ENCODE measurements at regions not wholly inside any gene's neighbourhood (a gene's known extent, or its start where the extent isn't known, plus 50 kb on each side); places are given as distances from the start of the nearest gene placed in this dataset.

DNA sequence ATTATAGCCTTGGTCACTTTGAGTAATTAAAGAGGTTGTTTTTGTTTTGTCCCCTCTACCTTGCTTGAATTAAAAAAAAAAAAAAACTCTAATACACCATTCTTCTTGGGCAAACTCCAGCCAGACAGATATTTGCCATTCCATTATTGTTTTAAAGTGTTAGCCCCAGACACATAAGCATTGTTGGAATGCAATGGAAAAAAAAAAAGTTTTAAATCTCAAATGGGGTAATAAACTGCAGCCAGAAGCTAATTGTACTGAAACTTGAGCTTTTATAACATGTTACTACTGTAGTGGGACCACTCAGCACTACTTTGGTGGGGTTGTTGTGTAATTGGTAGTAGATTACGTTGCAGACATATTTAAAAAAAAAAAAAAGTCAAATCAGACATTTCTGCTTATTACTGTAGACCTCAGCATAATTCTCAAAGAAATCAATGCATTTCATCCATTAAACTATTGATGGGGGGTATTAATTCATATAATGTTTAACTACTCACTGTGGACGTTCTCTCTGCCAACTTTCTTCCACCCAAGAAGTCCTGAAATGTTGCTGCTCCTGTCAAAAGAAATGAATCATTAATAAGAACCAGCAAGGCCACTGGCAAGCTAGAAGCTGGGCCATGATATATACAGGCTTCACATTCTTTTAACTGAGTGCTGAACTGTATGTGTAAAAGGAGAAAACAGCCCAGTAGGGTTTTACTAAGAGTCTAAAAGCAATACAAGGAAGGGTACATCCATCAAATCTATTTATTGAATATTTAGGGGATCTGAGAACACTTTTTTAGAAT is 626.6 kb upstream of the SOX9 start:
- H3K9ac ChIP-seq = no peak overlapping the region
- H3K4me3 ChIP-seq = no peak overlapping the region
- H3K4me2 ChIP-seq = no peak overlapping the region
- TF ChIP-seq Cebpa-rat (IDR thresholded peaks at IDR 0.05) = no peak
- H3K27me3 ChIP-seq = no peaks in the 10 kb centered on the region
- H3K36me3 ChIP-seq = no peaks in the 10 kb centered on the region
- H3K9me3 ChIP-seq = no peaks in the 10 kb centered on the region
- H4K20me1 ChIP-seq = no peaks in the 10 kb centered on the region
- H3K27ac ChIP-seq = no peak overlapping the region
- H3K4me1 ChIP-seq = no peaks in the 10 kb centered on the region

DNA sequence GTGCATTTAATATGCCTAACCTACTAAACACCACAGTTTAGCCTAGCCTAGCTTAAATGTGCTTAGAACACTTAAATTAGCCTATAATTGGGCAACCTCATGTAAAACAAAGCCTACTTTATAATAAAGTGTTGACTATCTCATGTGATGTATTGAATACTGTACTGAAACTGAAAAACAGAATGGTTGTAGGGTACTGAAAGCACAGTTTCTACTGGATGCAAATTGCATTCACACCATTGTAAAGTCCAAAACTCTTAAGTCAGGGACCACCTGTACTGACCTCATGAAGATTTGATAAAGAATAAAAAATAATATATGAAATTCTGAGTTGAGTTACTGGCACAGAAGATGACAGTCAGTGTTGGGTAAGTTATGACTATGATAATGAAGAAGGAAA is 625.4 kb upstream of the SOX9 start:
- H3K36me3 ChIP-seq = no peaks in the 10 kb centered on the region
- H3K4me1 ChIP-seq = no peaks in the 10 kb centered on the region
- H3K27ac ChIP-seq = no peak overlapping the region
- H3K27me3 ChIP-seq = no peaks in the 10 kb centered on the region
- H3K9ac ChIP-seq = no peak overlapping the region
- H3K4me2 ChIP-seq = no peak overlapping the region
- no peaks in the 10 kb centered on the region for H4K20me1 ChIP-seq
- no peaks in the 10 kb centered on the region for H3K9me3 ChIP-seq
- no peak for TF ChIP-seq Cebpa-rat (IDR thresholded peaks at IDR 0.05)
- H3K4me3 ChIP-seq = no peak overlapping the region

DNA sequence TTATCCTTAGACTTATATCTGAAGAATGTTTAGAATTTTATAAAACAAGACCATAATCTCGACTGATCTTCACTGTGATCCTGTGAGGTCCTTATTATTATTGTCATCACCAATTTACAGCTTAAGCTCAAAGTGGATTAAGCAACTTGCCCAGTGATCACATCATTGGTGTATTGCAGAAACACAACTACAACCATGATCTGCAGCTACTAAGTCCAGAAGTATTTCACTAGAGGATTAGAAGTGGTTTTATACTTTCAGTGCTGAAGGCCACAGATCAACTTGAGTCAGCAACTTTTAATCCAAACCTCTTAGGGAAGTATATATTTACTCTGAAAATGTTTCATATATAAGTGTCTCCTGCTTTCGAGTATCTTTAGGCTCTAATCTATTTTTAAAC is 624.3 kb upstream of the SOX9 start:
- Histone ChIP-seq H4K20me1 (no peaks in the 10 kb centered on the region), H3K9ac (no peak overlapping the region), H3K4me2 (no peak overlapping the region), H3K4me1 (peaks cover 6% of the 10 kb centered on the region; the same call in 1 of the 2 replicates), H3K27me3 (no peaks in the 10 kb centered on the region), H3K27ac (no peak overlapping the region), H3K4me3 (no peak overlapping the region), H3K9me3 (no peaks in the 10 kb centered on the region), H3K36me3 (no peaks in the 10 kb centered on the region)
- no peak for TF ChIP-seq Cebpa-rat (IDR thresholded peaks at IDR 0.05)

GRCh38 chr17:71500761-71501555 is 619.9 kb upstream of the SOX9 start:
- Histone ChIP-seq H3K27me3 (no peaks in the 10 kb centered on the region), H3K27ac (no peak overlapping the region), H3K9me3 (no peaks in the 10 kb centered on the region), H3K9ac (no peak overlapping the region), H3K4me3 (no peak overlapping the region), H3K4me2 (no peak overlapping the region), H4K20me1 (no peaks in the 10 kb centered on the region), H3K36me3 (no peaks in the 10 kb centered on the region), H3K4me1 (peaks cover 10% of the 10 kb centered on the region; the same call in 1 of the 2 replicates)
- TF ChIP-seq Cebpa-rat (IDR thresholded peaks at IDR 0.05) = no peak

- no peaks in the 10 kb centered on the region for H3K9me3 ChIP-seq
- H3K27me3 ChIP-seq = no peaks in the 10 kb centered on the region
- no peaks in the 10 kb centered on the region for H4K20me1 ChIP-seq
- no peak overlapping the region for H3K9ac ChIP-seq
- H3K27ac ChIP-seq = no peak overlapping the region
- no peak for TF ChIP-seq Cebpa-rat (IDR thresholded peaks at IDR 0.05)
- H3K4me1 ChIP-seq = peaks cover 10% of the 10 kb centered on the region; the same call in 1 of the 2 replicates
- H3K36me3 ChIP-seq = no peaks in the 10 kb centered on the region
- H3K4me3 ChIP-seq = no peak overlapping the region
- H3K4me2 ChIP-seq = no peak overlapping the region
Measured at GRCh38 chr17:71501711-71502110, 619.1 kb upstream of the SOX9 start.

- Histone ChIP-seq H3K36me3 (no peaks in the 10 kb centered on the region), H3K4me1 (peaks cover 10% of the 10 kb centered on the region; the same call in 1 of the 2 replicates), H3K9ac (no peak overlapping the region), H3K27ac (no peak overlapping the region), H3K9me3 (no peaks in the 10 kb centered on the region), H3K4me2 (no peak overlapping the region), H3K4me3 (no peak overlapping the region), H4K20me1 (no peaks in the 10 kb centered on the region), H3K27me3 (no peaks in the 10 kb centered on the region)
- no peak for TF ChIP-seq Cebpa-rat (IDR thresholded peaks at IDR 0.05)
Measured at GRCh38 chr17:71502443-71502842, 618.4 kb upstream of the SOX9 start.

DNA sequence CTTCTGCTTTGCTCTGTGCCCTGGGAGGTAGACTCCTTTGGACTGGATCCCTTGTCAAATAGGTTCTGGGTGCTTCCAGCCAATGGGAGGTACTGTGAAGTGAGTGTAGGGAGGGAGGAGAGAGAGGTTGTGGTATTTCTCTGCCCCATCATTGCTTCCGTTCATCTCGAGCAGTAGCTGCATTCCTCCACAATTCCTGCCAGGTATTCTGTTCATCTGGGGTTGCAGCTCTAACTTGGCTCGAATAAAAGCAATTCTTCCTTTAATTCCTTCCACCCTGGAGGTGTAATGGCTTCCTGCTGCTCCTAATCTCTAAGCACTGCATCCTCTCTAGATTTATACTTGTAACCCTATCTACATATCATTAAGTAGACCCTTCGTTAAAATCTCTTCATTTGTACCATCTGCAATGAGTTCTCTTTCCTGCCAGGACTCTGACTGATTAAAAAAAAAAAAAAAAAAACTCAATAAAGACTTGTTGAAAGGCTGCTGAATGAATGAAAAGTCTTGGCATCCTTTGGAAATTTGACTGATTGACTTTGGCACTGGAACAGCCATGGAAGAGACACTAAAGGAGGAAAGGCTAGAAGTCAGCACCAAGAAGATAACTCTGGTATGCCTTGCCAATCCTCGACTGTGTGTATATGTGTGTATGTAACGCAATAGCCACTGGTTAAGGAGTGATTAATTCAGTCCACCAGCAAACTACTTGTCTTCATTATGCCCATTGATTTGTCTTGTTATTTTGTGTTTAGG is 616.9 kb upstream of the SOX9 start:
- no peaks in the 10 kb centered on the region for H4K20me1 ChIP-seq
- no peak overlapping the region for H3K4me2 ChIP-seq
- H3K27me3 ChIP-seq = no peaks in the 10 kb centered on the region
- H3K9me3 ChIP-seq = no peaks in the 10 kb centered on the region
- H3K9ac ChIP-seq = no peak overlapping the region
- no peak overlapping the region for H3K4me3 ChIP-seq
- H3K27ac ChIP-seq = no peak overlapping the region
- no peaks in the 10 kb centered on the region for H3K36me3 ChIP-seq
- H3K4me1 ChIP-seq = peaks cover 10% of the 10 kb centered on the region; the same call in 1 of the 2 replicates
- no peak for TF ChIP-seq Cebpa-rat (IDR thresholded peaks at IDR 0.05)

DNA sequence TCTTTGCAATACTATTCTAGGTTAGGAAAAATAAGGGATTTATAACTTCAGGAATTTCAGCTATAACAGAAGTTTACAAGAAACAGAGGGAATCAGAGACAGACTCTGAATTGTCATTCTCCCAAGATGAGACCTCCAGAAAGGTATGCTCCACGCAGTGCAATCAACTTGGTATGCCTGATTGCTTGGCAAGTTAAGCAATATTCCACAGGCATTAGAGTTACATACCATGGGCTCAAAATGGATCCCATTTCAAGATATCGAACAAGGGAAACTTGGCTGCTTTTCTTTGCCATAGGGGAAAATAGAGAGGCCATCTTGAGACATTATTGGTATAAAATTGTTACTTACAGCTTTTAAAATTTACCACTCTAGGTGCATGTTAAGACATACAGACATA is 615.6 kb upstream of the SOX9 start:
- H3K36me3 ChIP-seq = no peaks in the 10 kb centered on the region
- H4K20me1 ChIP-seq = no peaks in the 10 kb centered on the region
- no peak for TF ChIP-seq Cebpa-rat (IDR thresholded peaks at IDR 0.05)
- H3K9ac ChIP-seq = no peak overlapping the region
- no peak overlapping the region for H3K27ac ChIP-seq
- H3K9me3 ChIP-seq = no peaks in the 10 kb centered on the region
- H3K27me3 ChIP-seq = no peaks in the 10 kb centered on the region
- H3K4me1 ChIP-seq = peaks cover 10% of the 10 kb centered on the region; the same call in 1 of the 2 replicates
- H3K4me3 ChIP-seq = no peak overlapping the region
- no peak overlapping the region for H3K4me2 ChIP-seq

DNA sequence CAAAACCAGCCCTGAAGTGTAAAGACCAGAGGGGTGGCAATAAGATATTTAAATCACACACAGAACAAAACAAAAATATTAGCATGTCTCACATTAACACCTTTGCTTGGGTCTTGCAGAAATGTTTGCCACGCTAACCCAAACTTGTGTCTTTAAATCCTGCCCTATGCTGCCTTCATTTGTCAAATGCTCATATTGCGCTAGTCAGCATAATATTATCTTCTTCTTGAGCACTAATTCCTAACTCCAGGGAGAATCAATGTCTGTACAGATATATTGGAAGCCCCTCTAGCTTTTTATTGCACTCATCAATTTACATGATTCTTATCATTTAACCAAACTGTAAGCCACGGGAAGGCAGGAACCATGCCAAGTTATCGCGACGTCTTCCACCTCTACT is 614.8 kb upstream of the SOX9 start:
- Histone ChIP-seq H4K20me1 (no peaks in the 10 kb centered on the region), H3K4me3 (no peak overlapping the region), H3K9me3 (no peaks in the 10 kb centered on the region), H3K4me2 (no peak overlapping the region), H3K36me3 (no peaks in the 10 kb centered on the region), H3K9ac (no peak overlapping the region), H3K27me3 (no peaks in the 10 kb centered on the region), H3K27ac (no peak overlapping the region), H3K4me1 (peaks cover 10% of the 10 kb centered on the region; the same call in 1 of the 2 replicates)
- TF ChIP-seq Cebpa-rat (IDR thresholded peaks at IDR 0.05) = no peak
